SU-DHL-6 (cell line): ENCODE measurements at regions not wholly inside any gene's neighbourhood (a gene's known extent, or its start where the extent isn't known, plus 50 kb on each side); places are given as distances from the start of the nearest gene placed in this dataset.
"Not testable (repeated sequence)": the region's sequence is repeated elsewhere in the genome, so short reads cannot be mapped to it uniquely, and the experiment has no call there.

Source experiments
- H2AFZ ChIP-seq: fragments of 200-600 bp; sonication (generic); 2 replicates; pipeline ENCODE4 v1.6.1; 2014; ENCODE audit warnings: low read depth, mild to moderate bottlenecking, moderate library complexity, mixed read lengths, antibody characterized with exemption, low read length; ENCODE audit not compliant: severe bottlenecking
- H3F3A ChIP-seq: fragments of 200-600 bp; shearing (Covaris generic); 2 replicates; pipeline ENCODE4 v1.6.0; 2016; ENCODE audit warnings: antibody characterized with exemption, mild to moderate bottlenecking; ENCODE audit not compliant: insufficient read depth
- H3K27ac ChIP-seq: fragments of 200-600 bp; sonication (generic); 2 replicates; pipeline ENCODE4 v1.5.1; 2016; ENCODE audit warnings: low read depth, mild to moderate bottlenecking, low read length, moderate library complexity, mixed read lengths
- H3K27me3 ChIP-seq: fragments of 200-600 bp; sonication (generic), shearing (Covaris generic); 2 replicates; pipeline ENCODE4 v1.6.0; 2014; ENCODE audit warnings: mild to moderate bottlenecking, low read length
- H3K36me3 ChIP-seq: fragments of 200-600 bp; sonication (generic); 2 replicates; pipeline ENCODE4 v1.6.1; 2014; ENCODE audit warnings: mild to moderate bottlenecking, low read length, mixed read lengths
- H3K4me2 ChIP-seq: fragments of 300-600, 200-600 bp; shearing (Covaris generic), sonication (generic); 2 replicates; pipeline ENCODE4 v1.6.0; 2014; ENCODE audit warnings: low read length, low read depth, mild to moderate bottlenecking; ENCODE audit not compliant: poor library complexity, severe bottlenecking
- H3K4me3 ChIP-seq: fragments of 200-600 bp; sonication (generic); 2 replicates; pipeline ENCODE4 v1.5.1; 2014; ENCODE audit warnings: antibody characterized with exemption, low read length, mild to moderate bottlenecking, mixed read lengths; ENCODE audit not compliant: insufficient read depth, poor library complexity, severe bottlenecking
- H3K79me2 ChIP-seq: fragments of 200-600 bp; sonication (generic); 2 replicates; pipeline ENCODE4 v1.6.1; 2014; ENCODE audit warnings: mild to moderate bottlenecking, low read length, moderate library complexity; ENCODE audit not compliant: insufficient read depth
- H3K9ac ChIP-seq: fragments of 200-600 bp; sonication (generic); 2 replicates; pipeline ENCODE4 v1.7.0; 2014; ENCODE audit warnings: mild to moderate bottlenecking, low read length
- H3K9me2 ChIP-seq: fragments of 200-600 bp; sonication (generic); replicated peaks from 2 replicates; pipeline ENCODE4 v1.6.1; 2014; ENCODE audit warnings: low read length; ENCODE audit not compliant: insufficient read depth
- H3K9me3 ChIP-seq: fragments of 200-600 bp; sonication (generic); 2 replicates; pipeline ENCODE4 v1.6.1; 2014; ENCODE audit warnings: low read length, mixed read lengths; ENCODE audit not compliant: insufficient read depth
- H4K20me1 ChIP-seq: fragments of 200-600 bp; sonication (generic); 2 replicates; pipeline ENCODE4 v1.6.1; 2014; ENCODE audit warnings: low read depth, mild to moderate bottlenecking, antibody characterized with exemption, low read length, moderate library complexity, mixed read lengths
- CTCF ChIP-seq: fragments of 200-600 bp; sonication (generic); IDR thresholded peaks from one replicate; pipeline ENCODE4 v1.5.1; 2017; ENCODE audit warnings: antibody characterized with exemption, mild to moderate bottlenecking, low read length, moderate library complexity; ENCODE audit not compliant: insufficient read depth, poor library complexity, severe bottlenecking
- EZH2phosphoT487 ChIP-seq: fragments of 200-600 bp; sonication (generic), shearing (Covaris generic); conservative IDR thresholded peaks from 2 replicates; pipeline ENCODE4 v1.6.1; 2018; ENCODE audit warnings: mild to moderate bottlenecking, antibody characterized with exemption, low read length, moderate library complexity, mixed read lengths

GRCh38 chr7:113504142-113504541 lies 385.8 kb upstream of the SMIM30 start:
- Histone ChIP-seq H3K9ac (no peak overlapping the region), H3K79me2 (no peaks in the 10 kb centered on the region), H3F3A (no peaks in the 10 kb centered on the region), H3K36me3 (no peaks in the 10 kb centered on the region), H3K27ac (no peak overlapping the region), H2AFZ (no peak overlapping the region), H3K27me3 (no peaks in the 10 kb centered on the region), H3K9me2 (no peaks in the 10 kb centered on the region), H3K9me3 (no peaks in the 10 kb centered on the region), H3K4me2 (no peak overlapping the region), H3K4me3 (no peak overlapping the region), H4K20me1 (no peaks in the 10 kb centered on the region)
- no peak for TF ChIP-seq EZH2phosphoT487
- no peak for TF ChIP-seq CTCF

DNA sequence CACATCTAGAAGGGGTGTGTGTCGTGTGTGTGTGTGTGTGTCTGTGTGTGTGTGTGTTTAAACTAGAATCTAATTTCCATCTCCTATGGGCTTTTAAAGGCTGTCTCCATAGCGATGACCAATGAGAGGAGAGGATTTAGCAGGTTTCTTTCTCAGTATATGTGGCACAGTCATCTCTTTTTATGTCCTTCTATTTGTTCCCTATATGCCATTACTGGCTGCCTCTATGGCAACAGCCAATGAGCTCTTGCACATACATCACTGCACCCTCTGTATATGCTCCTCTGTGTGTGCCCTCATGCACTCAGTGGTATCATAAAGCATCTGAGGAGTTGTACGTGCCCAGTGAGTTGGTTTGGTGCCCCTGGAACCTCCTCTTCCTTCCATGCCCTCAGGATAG lies 378.2 kb upstream of the SMIM30 start:
- H3K27me3 ChIP-seq, H3F3A ChIP-seq, H3K79me2 ChIP-seq: not testable (repeated sequence)

DNA sequence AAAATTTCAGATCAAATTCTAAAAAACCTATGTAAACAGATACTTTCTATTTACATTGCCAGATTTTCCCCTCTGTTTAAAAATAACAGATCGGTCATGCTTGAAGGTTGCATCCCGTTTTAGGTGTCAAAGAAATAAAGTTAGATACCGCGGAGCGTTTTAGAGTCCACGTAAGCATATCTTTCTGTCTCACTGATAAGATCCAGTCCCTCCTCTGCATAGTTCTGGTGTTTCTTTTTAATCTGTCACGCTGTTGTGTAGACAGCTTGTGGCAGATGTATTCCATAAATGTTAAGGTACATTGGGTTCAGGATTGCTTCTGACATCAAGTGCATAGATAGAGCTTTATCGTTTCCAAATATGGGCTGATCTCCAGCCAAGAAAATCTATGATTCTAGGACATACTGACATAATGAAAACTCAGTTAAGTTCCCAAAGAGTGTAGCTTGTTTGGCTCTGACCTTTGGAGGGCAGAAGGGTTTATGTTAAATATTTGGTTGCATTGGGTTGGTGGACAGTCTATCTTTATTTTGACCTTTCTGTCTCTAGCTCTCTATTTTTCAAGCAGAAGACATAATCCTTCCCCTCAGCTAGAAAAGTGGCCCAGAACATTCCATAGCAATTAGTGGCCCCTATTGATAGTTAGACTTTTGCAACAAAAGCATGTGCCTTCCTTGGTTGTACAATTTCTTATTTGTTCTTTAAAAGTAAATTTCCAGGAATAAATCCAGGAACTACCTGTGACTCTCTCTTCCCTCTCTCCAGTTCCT lies 376.6 kb upstream of the SMIM30 start:
- H4K20me1 ChIP-seq, H3K9me3 ChIP-seq, H3K9ac ChIP-seq, H3K27me3 ChIP-seq, H3F3A ChIP-seq, H3K36me3 ChIP-seq, H2AFZ ChIP-seq, H3K4me3 ChIP-seq, H3K79me2 ChIP-seq, H3K27ac ChIP-seq, H3K4me2 ChIP-seq, H3K9me2 ChIP-seq: not testable (repeated sequence)

More for the DNA sequence above, 378.2 kb upstream of the SMIM30 start:
- H3K9me3 ChIP-seq, H3K9ac ChIP-seq, H2AFZ ChIP-seq, H4K20me1 ChIP-seq, H3K36me3 ChIP-seq, H3K4me2 ChIP-seq, H3K9me2 ChIP-seq, H3K27ac ChIP-seq, H3K4me3 ChIP-seq: not testable (repeated sequence)

- H3K9me3 ChIP-seq, result no peaks in the 10 kb centered on the region
- H3K4me2 ChIP-seq, result no peak overlapping the region
- no peak for TF ChIP-seq CTCF
- TF ChIP-seq EZH2phosphoT487, result no peak
- no peaks in the 10 kb centered on the region for H3K27me3 ChIP-seq
- no peak overlapping the region for H2AFZ ChIP-seq
- no peak overlapping the region for H3K4me3 ChIP-seq
- no peaks in the 10 kb centered on the region for H3K36me3 ChIP-seq
- no peaks in the 10 kb centered on the region for H3F3A ChIP-seq
- H3K9ac ChIP-seq, result no peak overlapping the region
- no peaks in the 10 kb centered on the region for H3K79me2 ChIP-seq
- H3K27ac ChIP-seq, result no peak overlapping the region
- H3K9me2 ChIP-seq, result no peaks in the 10 kb centered on the region
- no peaks in the 10 kb centered on the region for H4K20me1 ChIP-seq
These were observed 373.0 kb upstream of the SMIM30 start for GRCh38 chr7:113491305-113491704.
